MM.1S (cell line): ENCODE measurements at regions not wholly inside any gene's neighbourhood (a gene's known extent, or its start where the extent isn't known, plus 50 kb on each side); places are given as distances from the start of the nearest gene placed in this dataset.

ENCODE experiments used
- DNase-seq: peaks from one replicate; pipeline ENCODE4 v3.0.0-alpha.2; 2015
- H2AFZ ChIP-seq: fragments of 300-600 bp; sonication (generic); 2 replicates; pipeline ENCODE4 v1.6.0; 2016; ENCODE audit warnings: antibody characterized with exemption, low read length
- H3F3A ChIP-seq: fragments of 300-600 bp; sonication (generic); 2 replicates; pipeline ENCODE4 v1.6.1; 2016; ENCODE audit warnings: mild to moderate bottlenecking, antibody characterized with exemption, low read length, moderate library complexity, mixed read lengths; ENCODE audit not compliant: insufficient read depth
- H3K27ac ChIP-seq: fragments of 300-600 bp; sonication (generic); 2 replicates; pipeline ENCODE4 v1.5.1; 2016; ENCODE audit warnings: mild to moderate bottlenecking, low read length
- H3K27me3 ChIP-seq: fragments of 300-600 bp; sonication (generic); replicated peaks from 2 replicates; pipeline ENCODE4 v1.6.0; 2016; ENCODE audit warnings: low read length; ENCODE audit not compliant: insufficient read depth
- H3K36me3 ChIP-seq: fragments of 300-600 bp; sonication (generic); replicated peaks from 2 replicates; pipeline ENCODE4 v1.6.1; 2016; ENCODE audit warnings: mild to moderate bottlenecking, low read length, mixed read lengths; ENCODE audit not compliant: insufficient read depth
- H3K4me1 ChIP-seq: fragments of 300-600 bp; sonication (generic); 2 replicates; pipeline ENCODE4 v1.6.1; 2016; ENCODE audit warnings: low read length, mixed read lengths
- H3K4me2 ChIP-seq: fragments of 300-600 bp; sonication (generic); 2 replicates; pipeline ENCODE4 v1.6.0; 2016; ENCODE audit warnings: low read depth, low read length
- H3K4me3 ChIP-seq: fragments of 300-600 bp; sonication (generic); 2 replicates; pipeline ENCODE4 v1.5.1; 2016; ENCODE audit warnings: low read length, mixed read lengths
- H3K79me2 ChIP-seq: fragments of 300-600 bp; sonication (generic); 2 replicates; pipeline ENCODE4 v1.6.1; 2016; ENCODE audit warnings: mixed run types, low read length, mixed read lengths
- H3K9ac ChIP-seq: fragments of 300-600 bp; sonication (generic); 2 replicates; pipeline ENCODE4 v1.6.1; 2016; ENCODE audit warnings: low read length, mixed read lengths
- H3K9me2 ChIP-seq: fragments of 300-600 bp; sonication (generic); replicated peaks from 2 replicates; pipeline ENCODE4 v1.6.1; 2016; ENCODE audit warnings: mild to moderate bottlenecking, low read length, mixed read lengths; ENCODE audit not compliant: insufficient read depth
- H3K9me3 ChIP-seq: fragments of 300-600 bp; sonication (generic); replicated peaks from 2 replicates; pipeline ENCODE4 v1.6.1; 2016; ENCODE audit warnings: mild to moderate bottlenecking, low read length, mixed read lengths; ENCODE audit not compliant: insufficient read depth
- H4K20me1 ChIP-seq: fragments of 300-600 bp; sonication (generic); 2 replicates; pipeline ENCODE4 v1.6.1; 2016; ENCODE audit warnings: mild to moderate bottlenecking, low read length, moderate library complexity, mixed read lengths; ENCODE audit not compliant: insufficient read depth
- CTCF ChIP-seq: fragments of 300-600 bp; sonication (generic); IDR thresholded peaks from 2 replicates; pipeline ENCODE4 v1.5.1; 2016; ENCODE audit warnings: antibody characterized with exemption, low read length, mixed read lengths
- EZH2 ChIP-seq: fragments of 300-600 bp; sonication (generic); optimal IDR thresholded peaks from 2 replicates; pipeline ENCODE3; 2017; ENCODE audit warnings: low read depth, mild to moderate bottlenecking, antibody characterized with exemption, low read length, mixed read lengths
- EZH2phosphoT487 ChIP-seq: fragments of 300-600 bp; sonication (generic); IDR thresholded peaks from 2 replicates; pipeline ENCODE4 v1.6.1; 2018; ENCODE audit warnings: antibody characterized with exemption, low read length

GRCh38 chr14:96741151-96741977 is 55.8 kb upstream of the VRK1 start:
- Histone ChIP-seq H3F3A (no peaks in the 10 kb centered on the region), H3K4me1 (no peaks in the 10 kb centered on the region), H3K4me3 (peak overlapping the region; percentile 46; the same call in 1 of the 2 replicates), H3K36me3 (no peaks in the 10 kb centered on the region), H3K4me2 (peak overlapping the region; percentile 57; the same call in 1 of the 2 replicates), H4K20me1 (no peaks in the 10 kb centered on the region), H3K9me3 (no peaks in the 10 kb centered on the region), H3K9me2 (no peaks in the 10 kb centered on the region), H3K27ac (no peak overlapping the region), H2AFZ (peak overlapping the region; percentile 65), H3K9ac (no peak overlapping the region; the same call in 1 of the 2 replicates), H3K27me3 (no peaks in the 10 kb centered on the region), H3K79me2 (no peaks in the 10 kb centered on the region)
- peak; percentile 31 for DNase-seq
- TF ChIP-seq EZH2phosphoT487 (no peak), EZH2 (no peak), CTCF (peak; percentile 57)

- Histone ChIP-seq H3F3A (no peaks in the 10 kb centered on the region), H2AFZ (no peak overlapping the region), H3K36me3 (no peaks in the 10 kb centered on the region), H3K4me3 (no peak overlapping the region), H3K9ac (no peak overlapping the region), H3K9me3 (no peaks in the 10 kb centered on the region), H3K4me1 (no peaks in the 10 kb centered on the region), H3K27me3 (no peaks in the 10 kb centered on the region), H3K79me2 (no peaks in the 10 kb centered on the region), H3K27ac (no peak overlapping the region), H3K4me2 (no peak overlapping the region), H4K20me1 (no peaks in the 10 kb centered on the region), H3K9me2 (no peaks in the 10 kb centered on the region)
- no peak for DNase-seq
- no peak for TF ChIP-seq EZH2phosphoT487
- TF ChIP-seq EZH2: no peak
- TF ChIP-seq CTCF: no peak
These were observed 52.9 kb upstream of the VRK1 start for GRCh38 chr14:96744262-96744661.

- Histone ChIP-seq H3K79me2 (no peaks in the 10 kb centered on the region), H3K9me2 (no peaks in the 10 kb centered on the region), H3K4me3 (no peak overlapping the region), H2AFZ (no peak overlapping the region), H3K4me2 (no peak overlapping the region), H3K4me1 (no peaks in the 10 kb centered on the region), H3K36me3 (no peaks in the 10 kb centered on the region), H3K27me3 (no peaks in the 10 kb centered on the region), H4K20me1 (no peaks in the 10 kb centered on the region), H3K27ac (no peak overlapping the region), H3F3A (no peaks in the 10 kb centered on the region), H3K9me3 (no peaks in the 10 kb centered on the region), H3K9ac (no peak overlapping the region)
- TF ChIP-seq EZH2 (no peak), CTCF (no peak), EZH2phosphoT487 (no peak)
- DNase-seq: no peak
These were observed 51.6 kb upstream of the VRK1 start for GRCh38 chr14:96745500-96746051.
